Nephron progenitor cell (in vitro differentiated cells): ENCODE measurements at regions not wholly inside any gene's neighbourhood (a gene's known extent, or its start where the extent isn't known, plus 50 kb on each side); places are given as distances from the start of the nearest gene placed in this dataset.

ENCODE experiments used
- DNase-seq: peaks from one replicate; pipeline ENCODE4 v3.0.0; 2021
- H3K27ac Mint-ChIP-seq: 2 replicates; pipeline ENCODE4 v1.8.0; 2021; ENCODE audit warnings: mild to moderate bottlenecking, moderate library complexity, mixed read lengths
- H3K27me3 Mint-ChIP-seq: 2 replicates; pipeline ENCODE4 v1.8.0; 2021; ENCODE audit warnings: mild to moderate bottlenecking, low read depth, mixed read lengths; ENCODE audit not compliant: poor library complexity
- H3K36me3 Mint-ChIP-seq: 2 replicates; pipeline ENCODE4 v1.8.0; 2021; ENCODE audit warnings: low read depth, mixed read lengths
- H3K4me1 Mint-ChIP-seq: 2 replicates; pipeline ENCODE4 v1.8.0; 2021; ENCODE audit warnings: mixed read lengths
- H3K4me3 Mint-ChIP-seq: 2 replicates; pipeline ENCODE4 v1.8.0; 2021; ENCODE audit warnings: mild to moderate bottlenecking, moderate library complexity, mixed read lengths
- H3K9me3 Mint-ChIP-seq: 2 replicates; pipeline ENCODE4 v1.8.0; 2021; ENCODE audit warnings: mild to moderate bottlenecking, moderate library complexity, mixed read lengths
- CTCF ChIP-seq: fragments of 200-600 bp; sonication (generic); IDR thresholded peaks from 2 replicates; pipeline ENCODE4 v1.5.0; 2021; ENCODE audit warnings: antibody characterized with exemption

DNA sequence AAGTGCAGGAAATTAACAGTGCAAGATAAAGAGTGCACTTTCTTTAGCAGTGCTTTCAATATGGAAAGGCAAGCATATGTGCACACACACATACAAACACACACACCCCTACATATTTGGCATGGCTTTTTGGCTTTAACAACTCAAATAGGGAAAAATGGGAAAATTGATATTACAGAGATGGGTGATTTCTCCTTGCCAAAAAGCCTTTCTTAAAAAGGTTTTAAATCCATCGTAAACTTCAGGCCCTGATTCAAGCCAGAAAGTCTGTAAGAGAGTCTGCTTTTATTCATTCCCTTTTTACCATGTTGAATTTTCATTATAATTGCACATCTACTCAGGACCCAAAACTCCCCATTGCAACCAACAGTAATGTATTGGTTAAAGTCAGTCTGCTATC, 612.0 kb upstream of the ACTRT1 start:
- Mint-ChIP-seq H3K4me3 (no peak overlapping the region), H3K27ac (no peak overlapping the region), H3K36me3 (peaks cover 13% of the 10 kb centered on the region), H3K4me1 (no peaks in the 10 kb centered on the region), H3K27me3 (no peaks in the 10 kb centered on the region), H3K9me3 (peaks cover 32% of the 10 kb centered on the region)
- DNase-seq: no peak
- no peak for TF ChIP-seq CTCF

DNA sequence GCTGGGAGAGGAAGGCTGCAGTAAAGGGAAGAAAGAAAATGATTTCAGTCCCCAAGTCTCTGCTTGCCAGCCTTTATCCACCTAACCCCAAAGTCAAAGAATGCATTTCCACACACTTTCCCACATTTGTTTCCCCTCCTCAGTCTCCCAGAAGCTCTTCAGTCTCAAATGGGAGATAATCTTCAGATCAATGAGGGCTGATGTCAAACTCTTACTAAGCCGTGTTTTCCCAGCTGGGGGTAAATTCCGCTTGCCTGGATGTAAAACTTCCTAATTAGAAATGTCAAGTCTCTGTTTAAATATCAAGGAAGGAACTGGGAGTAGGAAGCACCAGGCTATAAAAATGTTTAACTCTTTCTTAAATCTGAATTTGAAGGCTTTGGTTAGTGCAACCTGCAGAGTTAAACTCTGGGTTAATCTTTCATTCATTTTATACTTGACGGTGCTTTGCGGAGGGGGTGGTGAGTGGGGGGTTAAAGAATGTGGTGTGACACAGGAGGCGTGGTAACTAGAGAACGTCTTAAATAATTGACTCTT, 601.4 kb upstream of the ACTRT1 start:
- peaks cover 10% of the 10 kb centered on the region for H3K36me3 Mint-ChIP-seq
- peak overlapping the region; percentile 87 for H3K27ac Mint-ChIP-seq
- peaks cover 23% of the 10 kb centered on the region for H3K9me3 Mint-ChIP-seq
- TF ChIP-seq CTCF: no peak
- no peak overlapping the region for H3K4me3 Mint-ChIP-seq
- no peak for DNase-seq
- H3K27me3 Mint-ChIP-seq: no peaks in the 10 kb centered on the region
- H3K4me1 Mint-ChIP-seq: peaks cover 24% of the 10 kb centered on the region

GRCh38 chrX:128650326-128650725, 598.1 kb upstream of the ACTRT1 start:
- TF ChIP-seq CTCF: no peak
- Mint-ChIP-seq H3K4me1 (peaks cover 23% of the 10 kb centered on the region), H3K4me3 (no peak overlapping the region), H3K27me3 (no peaks in the 10 kb centered on the region), H3K36me3 (no peaks in the 10 kb centered on the region), H3K27ac (no peak overlapping the region), H3K9me3 (peaks cover 10% of the 10 kb centered on the region)
- DNase-seq: no peak

DNA sequence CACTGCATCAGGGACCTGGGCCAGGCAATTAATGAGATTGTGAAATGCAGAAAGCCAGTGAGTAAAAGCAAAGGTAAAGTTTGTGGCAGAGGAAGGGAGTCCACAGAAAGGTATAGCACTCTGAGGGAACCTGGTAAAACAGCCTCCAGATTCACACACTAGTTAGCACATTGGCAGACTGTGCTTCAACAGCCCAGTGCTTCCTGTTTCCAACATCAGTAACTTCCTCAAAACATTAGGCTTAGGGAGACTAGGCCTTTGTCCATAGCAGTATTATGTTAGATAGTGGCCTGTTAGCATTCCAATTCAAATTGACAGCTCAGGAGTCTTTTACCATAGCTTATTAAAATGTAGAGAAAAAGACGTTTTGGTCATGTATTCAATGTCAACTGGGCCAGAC, 582.6 kb upstream of the ACTRT1 start:
- H3K36me3 Mint-ChIP-seq: no peaks in the 10 kb centered on the region
- H3K4me1 Mint-ChIP-seq: no peaks in the 10 kb centered on the region
- TF ChIP-seq CTCF: no peak
- no peak for DNase-seq
- peak overlapping the region; percentile 38 for H3K27ac Mint-ChIP-seq
- H3K9me3 Mint-ChIP-seq: no peaks in the 10 kb centered on the region
- no peak overlapping the region for H3K4me3 Mint-ChIP-seq
- H3K27me3 Mint-ChIP-seq: no peaks in the 10 kb centered on the region

- Mint-ChIP-seq H3K27ac (no peak overlapping the region), H3K36me3 (no peaks in the 10 kb centered on the region), H3K4me1 (no peaks in the 10 kb centered on the region), H3K9me3 (peaks cover 15% of the 10 kb centered on the region), H3K27me3 (peaks cover 5% of the 10 kb centered on the region), H3K4me3 (no peak overlapping the region)
- DNase-seq: no peak
- no peak for TF ChIP-seq CTCF
These were observed 571.2 kb upstream of the ACTRT1 start for GRCh38 chrX:128623361-128623760.

GRCh38 chrX:128622296-128622695, 570.1 kb upstream of the ACTRT1 start:
- Mint-ChIP-seq H3K27me3 (peaks cover 7% of the 10 kb centered on the region), H3K9me3 (peaks cover 13% of the 10 kb centered on the region), H3K36me3 (no peaks in the 10 kb centered on the region), H3K4me3 (no peak overlapping the region), H3K27ac (no peak overlapping the region), H3K4me1 (no peaks in the 10 kb centered on the region)
- TF ChIP-seq CTCF: no peak
- DNase-seq: no peak
